ENCODE measurements at regions not wholly inside any gene's neighbourhood (a gene's known extent, or its start where the extent isn't known, plus 50 kb on each side); places are given as distances from the start of the nearest gene placed in this dataset.
"Not testable (repeated sequence)": the region's sequence is repeated elsewhere in the genome, so short reads cannot be mapped to it uniquely, and the experiment has no call there.

- H3K9me3 Mint-ChIP-seq = no peaks in the 10 kb centered on the region
- no peak for ATAC-seq (replicated peaks)
- H3K27ac Mint-ChIP-seq = no peak overlapping the region
- H3K4me3 Mint-ChIP-seq = no peak overlapping the region
- H3K36me3 Mint-ChIP-seq (ENCODE audit: low read depth) = no peaks in the 10 kb centered on the region
- H3K4me1 Mint-ChIP-seq = no peaks in the 10 kb centered on the region
- no peaks in the 10 kb centered on the region for H3K27me3 Mint-ChIP-seq
Observed at GRCh38 chr9:28423255-28423654, 850.0 kb upstream of the C9orf72 start.

- no peaks in the 10 kb centered on the region for H3K27me3 Mint-ChIP-seq
- no peak for ATAC-seq (replicated peaks)
Observed at GRCh38 chr9:28435456-28435855, 862.2 kb upstream of the C9orf72 start.

GRCh38 chr9:28439688-28440087 lies 866.4 kb upstream of the C9orf72 start:
- ATAC-seq (replicated peaks) = no peak
- no peaks in the 10 kb centered on the region for H3K9me3 Mint-ChIP-seq
- H3K4me3 Mint-ChIP-seq = no peak overlapping the region
- H3K27me3 Mint-ChIP-seq = no peaks in the 10 kb centered on the region
- no peaks in the 10 kb centered on the region for H3K4me1 Mint-ChIP-seq
- no peaks in the 10 kb centered on the region for H3K36me3 Mint-ChIP-seq (ENCODE audit: low read depth)
- no peak overlapping the region for H3K27ac Mint-ChIP-seq

More at GRCh38 chr9:28435456-28435855, 862.2 kb upstream of the C9orf72 start:
- H3K4me3 Mint-ChIP-seq = no peak overlapping the region
- H3K9me3 Mint-ChIP-seq = peaks cover 3% of the 10 kb centered on the region
- no peak overlapping the region for H3K27ac Mint-ChIP-seq
- H3K36me3 Mint-ChIP-seq (ENCODE audit: low read depth) = no peaks in the 10 kb centered on the region
- no peaks in the 10 kb centered on the region for H3K4me1 Mint-ChIP-seq

- ATAC-seq (replicated peaks) = no peak
- no peaks in the 10 kb centered on the region for H3K36me3 Mint-ChIP-seq (ENCODE audit: low read depth)
- peaks cover 3% of the 10 kb centered on the region for H3K9me3 Mint-ChIP-seq
- H3K27ac Mint-ChIP-seq = no peak overlapping the region
- H3K27me3 Mint-ChIP-seq = no peaks in the 10 kb centered on the region
- no peaks in the 10 kb centered on the region for H3K4me1 Mint-ChIP-seq
- no peak overlapping the region for H3K4me3 Mint-ChIP-seq
Observed at GRCh38 chr9:28443461-28443860, 870.2 kb upstream of the C9orf72 start.

- ATAC-seq (replicated peaks) = no peak
- H3K4me3 Mint-ChIP-seq = no peak overlapping the region
- no peaks in the 10 kb centered on the region for H3K27me3 Mint-ChIP-seq
- no peaks in the 10 kb centered on the region for H3K36me3 Mint-ChIP-seq (ENCODE audit: low read depth)
- no peak overlapping the region for H3K27ac Mint-ChIP-seq
- H3K4me1 Mint-ChIP-seq = no peaks in the 10 kb centered on the region
- peaks cover 5% of the 10 kb centered on the region for H3K9me3 Mint-ChIP-seq
Observed at GRCh38 chr9:28444637-28445036, 871.4 kb upstream of the C9orf72 start.

GRCh38 chr9:28445211-28445610 lies 871.9 kb upstream of the C9orf72 start:
- H3K4me1 Mint-ChIP-seq = no peaks in the 10 kb centered on the region
- H3K27me3 Mint-ChIP-seq = no peaks in the 10 kb centered on the region
- H3K36me3 Mint-ChIP-seq (ENCODE audit: low read depth) = no peaks in the 10 kb centered on the region
- no peak for ATAC-seq (replicated peaks)
- H3K27ac Mint-ChIP-seq = no peak overlapping the region
- peaks cover 5% of the 10 kb centered on the region for H3K9me3 Mint-ChIP-seq
- no peak overlapping the region for H3K4me3 Mint-ChIP-seq

GRCh38 chr9:28453918-28454317 lies 880.6 kb upstream of the C9orf72 start:
- Mint-ChIP-seq H3K4me3 (no peak overlapping the region), H3K27ac (no peak overlapping the region), H3K4me1 (no peaks in the 10 kb centered on the region), H3K9me3 (peaks cover 12% of the 10 kb centered on the region), H3K27me3 (no peaks in the 10 kb centered on the region), H3K36me3 (ENCODE audit: low read depth) (no peaks in the 10 kb centered on the region)
- ATAC-seq (replicated peaks) = no peak

- no peaks in the 10 kb centered on the region for H3K4me1 Mint-ChIP-seq
- no peak overlapping the region for H3K27ac Mint-ChIP-seq
- no peak for ATAC-seq (replicated peaks)
- no peaks in the 10 kb centered on the region for H3K27me3 Mint-ChIP-seq
- H3K36me3 Mint-ChIP-seq (ENCODE audit: low read depth) = no peaks in the 10 kb centered on the region
- peaks cover 22% of the 10 kb centered on the region for H3K9me3 Mint-ChIP-seq
- H3K4me3 Mint-ChIP-seq = no peak overlapping the region
Observed at GRCh38 chr9:28456861-28457260, 883.6 kb upstream of the C9orf72 start.

- ATAC-seq (replicated peaks) = no peak
- H3K36me3 Mint-ChIP-seq (ENCODE audit: low read depth) = no peaks in the 10 kb centered on the region
- H3K9me3 Mint-ChIP-seq = peaks cover 20% of the 10 kb centered on the region
- H3K27me3 Mint-ChIP-seq = no peaks in the 10 kb centered on the region
- no peak overlapping the region for H3K4me3 Mint-ChIP-seq
- H3K27ac Mint-ChIP-seq = no peak overlapping the region
- no peaks in the 10 kb centered on the region for H3K4me1 Mint-ChIP-seq
Observed at GRCh38 chr9:28464481-28465216, 891.4 kb upstream of the C9orf72 start.

GRCh38 chr9:28471261-28471660 lies 898.0 kb upstream of the C9orf72 start:
- H3K27me3 Mint-ChIP-seq = no peaks in the 10 kb centered on the region
- H3K36me3 Mint-ChIP-seq (ENCODE audit: low read depth) = no peaks in the 10 kb centered on the region
- no peak overlapping the region for H3K27ac Mint-ChIP-seq
- H3K4me1 Mint-ChIP-seq = no peaks in the 10 kb centered on the region
- H3K4me3 Mint-ChIP-seq = no peak overlapping the region
- ATAC-seq (replicated peaks) = no peak
- peaks cover 8% of the 10 kb centered on the region for H3K9me3 Mint-ChIP-seq

- H3K36me3 Mint-ChIP-seq (ENCODE audit: low read depth) = no peaks in the 10 kb centered on the region
- no peaks in the 10 kb centered on the region for H3K27me3 Mint-ChIP-seq
- H3K27ac Mint-ChIP-seq = no peak overlapping the region
- no peaks in the 10 kb centered on the region for H3K9me3 Mint-ChIP-seq
- H3K4me3 Mint-ChIP-seq = no peak overlapping the region
- ATAC-seq (replicated peaks) = no peak
- no peaks in the 10 kb centered on the region for H3K4me1 Mint-ChIP-seq
Observed at GRCh38 chr9:28487561-28487960, 914.3 kb upstream of the C9orf72 start.

- no peaks in the 10 kb centered on the region for H3K27me3 Mint-ChIP-seq
- H3K36me3 Mint-ChIP-seq (ENCODE audit: low read depth) = no peaks in the 10 kb centered on the region
- H3K27ac Mint-ChIP-seq = no peak overlapping the region
- no peak overlapping the region for H3K4me3 Mint-ChIP-seq
- ATAC-seq (replicated peaks) = no peak
- no peaks in the 10 kb centered on the region for H3K4me1 Mint-ChIP-seq
- no peaks in the 10 kb centered on the region for H3K9me3 Mint-ChIP-seq
Observed at GRCh38 chr9:28491121-28491520, 917.8 kb upstream of the C9orf72 start.

- H3K27ac Mint-ChIP-seq; H3K36me3 Mint-ChIP-seq (ENCODE audit: low read depth); ATAC-seq (replicated peaks); H3K4me3 Mint-ChIP-seq; H3K27me3 Mint-ChIP-seq; H3K4me1 Mint-ChIP-seq; H3K9me3 Mint-ChIP-seq: not testable (repeated sequence)
Observed at GRCh38 chr9:28498168-28498567, 924.9 kb upstream of the C9orf72 start.

GRCh38 chr9:28502189-28502588 lies 928.9 kb upstream of the C9orf72 start:
- H3K27ac Mint-ChIP-seq = no peak overlapping the region
- no peaks in the 10 kb centered on the region for H3K4me1 Mint-ChIP-seq
- no peaks in the 10 kb centered on the region for H3K36me3 Mint-ChIP-seq (ENCODE audit: low read depth)
- ATAC-seq (replicated peaks) = no peak
- peaks cover 6% of the 10 kb centered on the region for H3K9me3 Mint-ChIP-seq
- no peaks in the 10 kb centered on the region for H3K27me3 Mint-ChIP-seq
- no peak overlapping the region for H3K4me3 Mint-ChIP-seq

GRCh38 chr9:28502741-28503140 lies 929.5 kb upstream of the C9orf72 start:
- Mint-ChIP-seq H3K4me3 (no peak overlapping the region), H3K27me3 (no peaks in the 10 kb centered on the region), H3K9me3 (peaks cover 3% of the 10 kb centered on the region), H3K36me3 (ENCODE audit: low read depth) (no peaks in the 10 kb centered on the region), H3K4me1 (no peaks in the 10 kb centered on the region), H3K27ac (no peak overlapping the region)
- ATAC-seq (replicated peaks) = no peak

GRCh38 chr9:28503573-28503972 lies 930.3 kb upstream of the C9orf72 start:
- H3K27ac Mint-ChIP-seq = no peak overlapping the region
- no peak for ATAC-seq (replicated peaks)
- H3K27me3 Mint-ChIP-seq = no peaks in the 10 kb centered on the region
- H3K4me3 Mint-ChIP-seq = no peak overlapping the region
- no peaks in the 10 kb centered on the region for H3K4me1 Mint-ChIP-seq
- H3K36me3 Mint-ChIP-seq (ENCODE audit: low read depth) = no peaks in the 10 kb centered on the region
- peaks cover 3% of the 10 kb centered on the region for H3K9me3 Mint-ChIP-seq

All from activated T-helper 17 cell treated with anti-CD3 and anti-CD28 coated beads, Interleukin-2, amount 50 U/mL, for 72 hours (primary cell).